Endothelial cell of umbilical vein (primary cell): ENCODE measurements at regions not wholly inside any gene's neighbourhood (a gene's known extent, or its start where the extent isn't known, plus 50 kb on each side); places are given as distances from the start of the nearest gene placed in this dataset.

Experiments
- BruUV-seq: library from RNA; stranded (reverse); fragments of 400-500 nt; replicated peaks from 2 replicates; lab custom pipeline; 2021; lab: Mats Ljungman, UMichigan
- CTCF ChIA-PET: fragments of 300-600, 350-600 bp; sonication (Branson Sonifier 250); formaldehyde crosslinking; loops from one replicate; lab custom pipeline; 2021; ENCODE audit warnings: antibody characterized with exemption, inconsistent platforms; lab: Charles Lee
- POLR2A ChIA-PET: fragments of 300-600, 350-600 bp; sonication (Branson Sonifier 250); formaldehyde crosslinking; loops from one replicate; lab custom pipeline; 2021; ENCODE audit warnings: antibody characterized with exemption, inconsistent platforms; lab: Charles Lee
- DNase-seq: peaks from one replicate; pipeline ENCODE4 v3.0.0-alpha.2; 2011; ENCODE audit warnings: low read depth, low spot score
- FAIRE-seq: peaks from 2 replicates; lab custom pipeline; 2011; peaks lifted over from hg19 to GRCh38; lab: Jason Lieb, UNC
- H2AFZ ChIP-seq: 2 replicates; pipeline ENCODE4 v1.6.0; 2012; ENCODE audit warnings: low read depth, low read length, control low read depth, inconsistent platforms
- H3K27ac ChIP-seq: 2 replicates; pipeline ENCODE4 v1.5.1; 2011; ENCODE audit warnings: low read depth, mild to moderate bottlenecking, control low read depth, low read length, moderate library complexity; ENCODE audit not compliant: insufficient read depth
- H3K27me3 ChIP-seq, 2 experiments: 2 replicates each; pipeline versions ENCODE4 v1.6.0 to v1.6.1; 2011; ENCODE audit warnings: low read length in 2 of 2, mixed read lengths in 1 of 2; ENCODE audit not compliant: control insufficient read depth in 2 of 2, insufficient read depth in 2 of 2
- H3K36me3 ChIP-seq, 2 experiments: 2 replicates in 1 of 2; 3 replicates in 1 of 2; pipeline ENCODE4 v1.5.1; 2011; ENCODE audit warnings: low read length in 2 of 2, mild to moderate bottlenecking in 1 of 2, moderate library complexity in 1 of 2; ENCODE audit not compliant: control insufficient read depth in 2 of 2, insufficient read depth in 2 of 2; ENCODE audit errors: extremely low read depth in 1 of 2
- H3K4me1 ChIP-seq: 3 replicates; pipeline ENCODE4 v1.5.1; 2011; ENCODE audit warnings: mild to moderate bottlenecking, low read length; ENCODE audit not compliant: control insufficient read depth, insufficient read depth; ENCODE audit errors: extremely low read depth
- H3K4me2 ChIP-seq: 2 replicates; pipeline ENCODE4 v1.6.1; 2011; ENCODE audit warnings: low read length, control low read depth, mixed read lengths; ENCODE audit not compliant: insufficient read depth
- H3K4me3 ChIP-seq, 3 experiments: fragments of 200-600 bp in 1 of 3; sonication (generic), shearing (Covaris generic) in 1 of 3; replicated peaks in 1 of 3; 2 replicates each; pipeline ENCODE4 v1.5.1; 2011 to 2016; ENCODE audit warnings: control low read depth in 3 of 3, low read length in 3 of 3, mild to moderate bottlenecking in 2 of 3, inconsistent platforms in 1 of 3, low read depth in 1 of 3, moderate library complexity in 1 of 3; ENCODE audit not compliant: insufficient read depth in 1 of 3
- H3K79me2 ChIP-seq: 2 replicates; pipeline ENCODE4 v1.6.0; 2012; ENCODE audit warnings: low read length, inconsistent platforms; ENCODE audit not compliant: control insufficient read depth, insufficient read depth
- H3K9ac ChIP-seq: replicated peaks from 2 replicates; pipeline ENCODE3; 2011; ENCODE audit warnings: low read length, control low read depth; ENCODE audit not compliant: insufficient read depth; ENCODE audit errors: extremely low read depth
- H3K9me1 ChIP-seq: replicated peaks from 3 replicates; pipeline ENCODE4 v1.6.0; 2011; ENCODE audit warnings: mild to moderate bottlenecking, low read length; ENCODE audit not compliant: control insufficient read depth, insufficient read depth; ENCODE audit errors: extremely low read depth
- H3K9me3 ChIP-seq: replicated peaks from 2 replicates; pipeline ENCODE4 v1.5.1; 2012; ENCODE audit warnings: low read length, inconsistent platforms; ENCODE audit not compliant: control insufficient read depth, insufficient read depth
- H4K20me1 ChIP-seq: replicated peaks from 2 replicates; pipeline ENCODE3; 2011; ENCODE audit warnings: mild to moderate bottlenecking, low read length; ENCODE audit not compliant: control insufficient read depth, insufficient read depth; ENCODE audit errors: extremely low read depth
- CTCF ChIP-seq, 2 donors: IDR thresholded peaks; 1 replicate in 1 of 2; 2 replicates in 1 of 2; pipeline ENCODE4 v1.5.1; 2011; ENCODE audit warnings: low read length in 2 of 2, mild to moderate bottlenecking in 2 of 2, moderate library complexity in 2 of 2, control low read depth in 1 of 2, inconsistent platforms in 1 of 2, low read depth in 1 of 2; ENCODE audit not compliant: insufficient read depth in 1 of 2; ENCODE audit errors: extremely low read depth in 1 of 2
- EZH2 ChIP-seq: IDR thresholded peaks from 2 replicates; pipeline ENCODE4 v1.6.1; 2012; ENCODE audit warnings: borderline replicate concordance, low read depth, mild to moderate bottlenecking, moderate library complexity, low read length, inconsistent platforms; ENCODE audit not compliant: severe bottlenecking
- FOS ChIP-seq: IDR thresholded peaks from 2 replicates; pipeline ENCODE4 v1.6.1; 2011; ENCODE audit warnings: mild to moderate bottlenecking, low read length, moderate library complexity, borderline replicate concordance; ENCODE audit not compliant: insufficient read depth
- GATA2 ChIP-seq: IDR thresholded peaks from 2 replicates; pipeline ENCODE4 v1.7.0; 2011; ENCODE audit warnings: low read depth, mild to moderate bottlenecking, moderate library complexity, mixed read lengths, low read length; ENCODE audit not compliant: insufficient read length, insufficient read depth
- JUN ChIP-seq: IDR thresholded peaks from 2 replicates; pipeline ENCODE4 v1.6.1; 2011; ENCODE audit warnings: borderline replicate concordance, low read depth; ENCODE audit not compliant: insufficient read length, insufficient read depth
- MAX ChIP-seq: IDR thresholded peaks from 2 replicates; pipeline ENCODE4 v1.6.1; 2011; ENCODE audit not compliant: insufficient read depth, insufficient read length
- MYC ChIP-seq: IDR thresholded peaks from one replicate; pipeline ENCODE4 v1.6.1; 2011; ENCODE audit warnings: mild to moderate bottlenecking, low read depth, low read length
- POLR2A ChIP-seq: IDR thresholded peaks from 2 replicates; pipeline ENCODE4 v1.6.1; 2012; ENCODE audit warnings: low read depth, mild to moderate bottlenecking, control low read depth, low read length
- POLR2AphosphoS5 ChIP-seq: IDR thresholded peaks from 2 replicates; pipeline ENCODE4 v1.6.1; 2012; ENCODE audit warnings: low read depth, mild to moderate bottlenecking, control low read depth, low read length, moderate library complexity; ENCODE audit not compliant: insufficient read depth
- dilution Hi-C: fragments of 300-500 bp; cut with MboI; formaldehyde crosslinking; loops from one replicate; pipeline ENCODE4 v1.15.0; 2019; ENCODE audit warnings: low sequenced_read_pairs; ENCODE audit not compliant: extremely low pct_ligation_motif_present
- intact Hi-C: fragments of 100-400 bp; cut with micrococcal nuclease; formaldehyde crosslinking; loops from one replicate; pipeline ENCODE4 v1.10.0; 2022

GRCh38 chr13:40410315-40410714, 256.1 kb downstream of the FOXO1 start:
- FAIRE-seq = no peak
- TF ChIP-seq GATA2 (no peak), MYC (no peak), MAX (no peak), FOS (no peak), EZH2 (no peak)
- Histone ChIP-seq H3K9ac (no peak overlapping the region), H3K4me1 (peaks cover 14% of the 10 kb centered on the region), H3K9me1 (no peaks in the 10 kb centered on the region), H2AFZ (no peak overlapping the region), H3K4me2 (no peak overlapping the region), H4K20me1 (no peaks in the 10 kb centered on the region), H3K79me2 (no peaks in the 10 kb centered on the region), H3K27ac (no peak overlapping the region), H3K9me3 (no peaks in the 10 kb centered on the region), H3K27me3 (no peaks in the 10 kb centered on the region), H3K36me3 (no peaks in the 10 kb centered on the region), H3K4me3 (no peak overlapping the region)
- BruUV-seq = no TSS peak
- dilution Hi-C loops = no loop called here
- ChIA-PET CTCF (no interaction called here), POLR2A (no interaction called here)
- intact Hi-C loops = no loop called here
- DNase-seq = no peak

- Histone ChIP-seq H3K9me3 (no peaks in the 10 kb centered on the region), H3K4me1 (no peaks in the 10 kb centered on the region), H3K36me3 (no peaks in the 10 kb centered on the region), H4K20me1 (no peaks in the 10 kb centered on the region), H3K79me2 (no peaks in the 10 kb centered on the region), H3K27me3 (no peaks in the 10 kb centered on the region), H2AFZ (no peak overlapping the region), H3K4me2 (no peak overlapping the region), H3K4me3 (no peak overlapping the region), H3K27ac (no peak overlapping the region), H3K9ac (no peak overlapping the region), H3K9me1 (no peaks in the 10 kb centered on the region)
- ChIA-PET POLR2A (no interaction called here), CTCF (interaction anchor here (1.1 to 2.0 kb wide), 2 partner anchors 9 to 351 kb away, joined by 4 read pairs; no protein-coding TSS in a partner anchor)
- no peak for DNase-seq
- TF ChIP-seq CTCF (IDR thresholded peaks at IDR 0.05; ENCODE audit: extremely low read depth in 1 of 2, insufficient read depth in 1 of 2, low read depth in 1 of 2, low read length in 2 of 2) (no peak), EZH2 (no peak), FOS (no peak), POLR2A (no peak), JUN (no peak), MYC (no peak), GATA2 (no peak), MAX (no peak), POLR2AphosphoS5 (no peak)
- dilution Hi-C loops = no loop called here
- no peak for FAIRE-seq
- intact Hi-C loops = no loop called here
- no TSS peak for BruUV-seq
These were observed 246.2 kb downstream of the FOXO1 start for GRCh38 chr13:40420160-40420740.
